Heart left ventricle (tissue), 13 donors: ENCODE measurements at regions not wholly inside any gene's neighbourhood (a gene's known extent, or its start where the extent isn't known, plus 50 kb on each side); places are given as distances from the start of the nearest gene placed in this dataset.

ENCODE experiments used
- POLR2A ChIP-seq, 2 donors: fragments of 450-650 bp; IDR thresholded peaks; one replicate each; pipeline ENCODE4 v1.6.1; 2017; ENCODE audit warnings: antibody characterized with exemption in 2 of 2, mild to moderate bottlenecking in 2 of 2, moderate library complexity in 2 of 2
- TF ChIP-seq, protein P1 (sequence below), 12 donors: fragments of 200-600 bp; sonication (generic) in 4 of 12; IDR thresholded peaks; one replicate each; pipeline versions ENCODE4 v1.5.0 to v1.8.0; 2018 to 2022; ENCODE audit warnings: antibody characterized with exemption in 12 of 12, mild to moderate bottlenecking in 5 of 12
- donor health status: ischemic (EF 13 %, LVEDD 7.1; RV severe dilation, severe dysfunction).
- donor health status: DM: no; HTN: yes; CAD: no.
- donor health status: DM: no; HTN: no; CAD: no.
- donor health status: ischemic (EF 25% LVEDD 6.9; RV normal size, moderate dysfunction).
- donor health status: ischemic (EF 25% LVEDD 5.7; RV mildly dilated, moderate dysfunction).
- donor health status: ischemic (EF 35%, LVEDD 5.7; RV mildly dilated, moderate dysfunction).
- donor health status: nonischemic (EF 11% LVEDD 7.7; RV severe dilation, severe dysfunction).
- donor health status: DM: yes; HTN: yes; CAD: no.
- donor health status: PGD.
- donor health status: ischemic (EF 29% LVEDD 5.4; RV normal size, mild dysfunction).
- donor health status: nonischemic (EF 23%, LVEDD 6.1; RV moderate dilation, normal function).

DNA sequence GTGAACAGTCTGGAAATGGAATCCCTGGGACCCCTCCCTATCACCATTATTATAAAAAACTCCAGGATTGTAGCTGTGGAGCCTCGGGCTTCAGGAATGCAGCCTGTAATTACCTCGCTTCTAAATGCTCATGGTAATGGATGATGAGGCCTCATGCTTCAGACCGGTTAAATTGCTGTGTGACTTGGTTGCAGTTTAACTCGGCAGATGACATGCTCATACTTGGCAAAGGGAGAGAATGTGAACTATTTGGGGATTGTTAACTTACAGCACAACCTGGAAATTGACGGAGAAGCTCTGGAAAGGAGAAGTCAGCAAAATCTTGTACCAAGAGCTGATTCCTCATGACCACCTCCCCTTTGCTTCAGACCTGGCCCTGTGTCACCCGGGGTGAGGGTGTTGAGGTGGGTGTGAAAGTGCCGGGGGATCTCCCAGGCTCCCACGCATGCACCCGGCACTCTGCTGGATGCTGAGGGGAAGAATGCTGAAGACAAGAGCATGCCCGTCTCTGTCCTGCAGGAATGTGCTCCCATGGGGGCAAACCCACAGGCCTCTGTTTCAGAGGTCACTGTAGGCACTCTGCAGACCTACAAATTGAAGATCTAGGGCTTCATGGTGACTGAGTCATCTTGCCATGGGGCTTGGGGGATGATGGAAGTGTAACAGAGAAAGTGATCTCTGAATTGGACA is 364.8 kb downstream of the RPS6KC1 start:
- TF ChIP-seq POLR2A (IDR thresholded peaks at IDR 0.05) = no peak
- TF ChIP-seq, protein P1, sequence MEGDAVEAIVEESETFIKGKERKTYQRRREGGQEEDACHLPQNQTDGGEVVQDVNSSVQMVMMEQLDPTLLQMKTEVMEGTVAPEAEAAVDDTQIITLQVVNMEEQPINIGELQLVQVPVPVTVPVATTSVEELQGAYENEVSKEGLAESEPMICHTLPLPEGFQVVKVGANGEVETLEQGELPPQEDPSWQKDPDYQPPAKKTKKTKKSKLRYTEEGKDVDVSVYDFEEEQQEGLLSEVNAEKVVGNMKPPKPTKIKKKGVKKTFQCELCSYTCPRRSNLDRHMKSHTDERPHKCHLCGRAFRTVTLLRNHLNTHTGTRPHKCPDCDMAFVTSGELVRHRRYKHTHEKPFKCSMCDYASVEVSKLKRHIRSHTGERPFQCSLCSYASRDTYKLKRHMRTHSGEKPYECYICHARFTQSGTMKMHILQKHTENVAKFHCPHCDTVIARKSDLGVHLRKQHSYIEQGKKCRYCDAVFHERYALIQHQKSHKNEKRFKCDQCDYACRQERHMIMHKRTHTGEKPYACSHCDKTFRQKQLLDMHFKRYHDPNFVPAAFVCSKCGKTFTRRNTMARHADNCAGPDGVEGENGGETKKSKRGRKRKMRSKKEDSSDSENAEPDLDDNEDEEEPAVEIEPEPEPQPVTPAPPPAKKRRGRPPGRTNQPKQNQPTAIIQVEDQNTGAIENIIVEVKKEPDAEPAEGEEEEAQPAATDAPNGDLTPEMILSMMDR (IDR thresholded peaks at IDR 0.05) = no peak
